MM.1S (cell line): ENCODE measurements at regions not wholly inside any gene's neighbourhood (a gene's known extent, or its start where the extent isn't known, plus 50 kb on each side); places are given as distances from the start of the nearest gene placed in this dataset.

ENCODE experiments used
- CTCF ChIP-seq: fragments of 300-600 bp; sonication (generic); IDR thresholded peaks from 2 replicates; pipeline ENCODE4 v1.5.1; 2016; ENCODE audit warnings: antibody characterized with exemption, low read length, mixed read lengths
- EZH2 ChIP-seq: fragments of 300-600 bp; sonication (generic); optimal IDR thresholded peaks from 2 replicates; pipeline ENCODE3; 2017; ENCODE audit warnings: low read depth, mild to moderate bottlenecking, antibody characterized with exemption, low read length, mixed read lengths

- TF ChIP-seq CTCF = no peak
- TF ChIP-seq EZH2 = no peak
These were observed 291.1 kb downstream of the ADGRG6 start for GRCh38 chr6:142592876-142593275.
